ENCODE measurements at regions not wholly inside any gene's neighbourhood (a gene's known extent, or its start where the extent isn't known, plus 50 kb on each side); places are given as distances from the start of the nearest gene placed in this dataset.

- Mint-ChIP-seq H3K27me3 (peaks cover 5% of the 10 kb centered on the region), H3K27ac (no peak overlapping the region), H3K9me3 (no peaks in the 10 kb centered on the region), H3K36me3 (ENCODE audit: low read depth) (no peaks in the 10 kb centered on the region), H3K4me3 (no peak overlapping the region), H3K4me1 (ENCODE audit: low read depth) (no peaks in the 10 kb centered on the region)
- H3K27ac ChIP-seq (ENCODE audit: low read depth in 1 of 2, low read length in 2 of 2) = no peak overlapping the region
- ATAC-seq (ENCODE audit: poor library complexity) (no peak), DNase-seq (no peak)
- H3K9me3 ChIP-seq (ENCODE audit: control insufficient read depth in 1 of 2, insufficient read depth in 1 of 2, low read length in 2 of 2) = no peaks in the 10 kb centered on the region
- no peak overlapping the region for H3K4me3 ChIP-seq (ENCODE audit: low read length)
- no peaks in the 10 kb centered on the region for H3K36me3 ChIP-seq (ENCODE audit: insufficient read depth, low read length)
- H3K4me1 ChIP-seq (ENCODE audit: insufficient read depth, low read length) = no peaks in the 10 kb centered on the region
- TF ChIP-seq, protein P1, sequence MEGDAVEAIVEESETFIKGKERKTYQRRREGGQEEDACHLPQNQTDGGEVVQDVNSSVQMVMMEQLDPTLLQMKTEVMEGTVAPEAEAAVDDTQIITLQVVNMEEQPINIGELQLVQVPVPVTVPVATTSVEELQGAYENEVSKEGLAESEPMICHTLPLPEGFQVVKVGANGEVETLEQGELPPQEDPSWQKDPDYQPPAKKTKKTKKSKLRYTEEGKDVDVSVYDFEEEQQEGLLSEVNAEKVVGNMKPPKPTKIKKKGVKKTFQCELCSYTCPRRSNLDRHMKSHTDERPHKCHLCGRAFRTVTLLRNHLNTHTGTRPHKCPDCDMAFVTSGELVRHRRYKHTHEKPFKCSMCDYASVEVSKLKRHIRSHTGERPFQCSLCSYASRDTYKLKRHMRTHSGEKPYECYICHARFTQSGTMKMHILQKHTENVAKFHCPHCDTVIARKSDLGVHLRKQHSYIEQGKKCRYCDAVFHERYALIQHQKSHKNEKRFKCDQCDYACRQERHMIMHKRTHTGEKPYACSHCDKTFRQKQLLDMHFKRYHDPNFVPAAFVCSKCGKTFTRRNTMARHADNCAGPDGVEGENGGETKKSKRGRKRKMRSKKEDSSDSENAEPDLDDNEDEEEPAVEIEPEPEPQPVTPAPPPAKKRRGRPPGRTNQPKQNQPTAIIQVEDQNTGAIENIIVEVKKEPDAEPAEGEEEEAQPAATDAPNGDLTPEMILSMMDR (IDR thresholded peaks at IDR 0.05) = no peak
- H3K27me3 ChIP-seq (ENCODE audit: control insufficient read depth in 1 of 2, insufficient read depth in 2 of 2, low read length in 2 of 2) = no peaks in the 10 kb centered on the region
- intact Hi-C loops (cut with DNase I, micrococcal nuclease) = no loop called here
- POLR2A ChIA-PET = no interaction called here
- CTCF ChIA-PET = no interaction called here
Observed at GRCh38 chr4:138899999-138900398, 115.6 kb upstream of the NOCT start.

- Histone ChIP-seq H3K4me1 (ENCODE audit: insufficient read depth, low read length) (no peaks in the 10 kb centered on the region), H3K27ac (ENCODE audit: low read depth in 1 of 2, low read length in 2 of 2) (no peak overlapping the region), H3K27me3 (ENCODE audit: control insufficient read depth in 1 of 2, insufficient read depth in 2 of 2, low read length in 2 of 2) (no peaks in the 10 kb centered on the region), H3K9me3 (ENCODE audit: control insufficient read depth in 1 of 2, insufficient read depth in 1 of 2, low read length in 2 of 2) (no peaks in the 10 kb centered on the region), H3K36me3 (ENCODE audit: insufficient read depth, low read length) (no peaks in the 10 kb centered on the region), H3K4me3 (ENCODE audit: low read length) (no peak overlapping the region)
- H3K27me3 Mint-ChIP-seq = peaks cover 5% of the 10 kb centered on the region
- CTCF ChIA-PET = no interaction called here
- no peaks in the 10 kb centered on the region for H3K36me3 Mint-ChIP-seq (ENCODE audit: low read depth)
- POLR2A ChIA-PET = no interaction called here
- TF ChIP-seq, protein P1 (IDR thresholded peaks at IDR 0.05) = no peak
- intact Hi-C loops (cut with DNase I, micrococcal nuclease) = no loop called here
- no peak overlapping the region for H3K4me3 Mint-ChIP-seq
- ATAC-seq (ENCODE audit: poor library complexity) (no peak), DNase-seq (no peak)
- no peaks in the 10 kb centered on the region for H3K4me1 Mint-ChIP-seq (ENCODE audit: low read depth)
- no peaks in the 10 kb centered on the region for H3K9me3 Mint-ChIP-seq
- H3K27ac Mint-ChIP-seq = no peak overlapping the region
Observed at GRCh38 chr4:138898282-138898681, 117.3 kb upstream of the NOCT start.

DNA sequence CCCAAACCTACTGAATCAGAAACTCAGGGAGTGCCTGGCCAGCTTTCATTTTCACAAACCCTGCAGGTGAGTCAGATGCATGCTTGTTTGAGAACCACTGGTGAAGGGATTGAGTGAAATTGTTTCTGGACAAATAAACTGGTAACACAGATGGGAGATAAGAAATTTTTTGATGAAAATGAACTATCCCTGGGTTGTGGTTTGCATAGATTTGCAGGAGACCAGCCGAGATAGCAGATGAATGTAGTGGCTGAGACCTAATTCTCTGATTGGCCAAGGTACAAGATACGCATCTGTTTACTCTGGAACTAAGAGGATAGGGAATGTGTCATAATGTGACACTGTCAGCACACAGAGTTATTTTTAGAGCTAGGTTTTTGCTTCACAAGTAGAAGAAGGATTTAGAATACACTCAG lies 117.8 kb upstream of the NOCT start:
- ATAC-seq (ENCODE audit: poor library complexity) = no peak
- H3K4me3 Mint-ChIP-seq = no peak overlapping the region

More for the DNA sequence above, 117.8 kb upstream of the NOCT start:
- Mint-ChIP-seq H3K4me1 (ENCODE audit: low read depth) (no peaks in the 10 kb centered on the region), H3K9me3 (no peaks in the 10 kb centered on the region), H3K27ac (no peak overlapping the region), H3K36me3 (ENCODE audit: low read depth) (no peaks in the 10 kb centered on the region), H3K27me3 (peaks cover 5% of the 10 kb centered on the region)
- CTCF ChIA-PET = no interaction called here
- Histone ChIP-seq H3K36me3 (ENCODE audit: insufficient read depth, low read length) (no peaks in the 10 kb centered on the region), H3K9me3 (ENCODE audit: control insufficient read depth in 1 of 2, insufficient read depth in 1 of 2, low read length in 2 of 2) (no peaks in the 10 kb centered on the region), H3K27ac (ENCODE audit: low read depth in 1 of 2, low read length in 2 of 2) (no peak overlapping the region), H3K4me3 (ENCODE audit: low read length) (no peak overlapping the region), H3K4me1 (ENCODE audit: insufficient read depth, low read length) (no peaks in the 10 kb centered on the region), H3K27me3 (ENCODE audit: control insufficient read depth in 1 of 2, insufficient read depth in 2 of 2, low read length in 2 of 2) (no peaks in the 10 kb centered on the region)
- TF ChIP-seq, protein P1 (IDR thresholded peaks at IDR 0.05) = no peak
- intact Hi-C loops (cut with DNase I, micrococcal nuclease) = no loop called here
- POLR2A ChIA-PET = no interaction called here
- DNase-seq = no peak

All from CD4-positive, alpha-beta T cell (primary cell).